ENCODE measurements at regions not wholly inside any gene's neighbourhood (a gene's known extent, or its start where the extent isn't known, plus 50 kb on each side); places are given as distances from the start of the nearest gene placed in this dataset.

- Histone ChIP-seq H3K27ac (ENCODE audit: low read depth, low read length) (no peak overlapping the region), H3K9ac (ENCODE audit: extremely low read depth, low read length, poor library complexity, severe bottlenecking) (no peak overlapping the region), H3K9me3 (ENCODE audit: control insufficient read depth, low read length) (no peaks in the 10 kb centered on the region), H3K27me3 (ENCODE audit: control insufficient read depth, insufficient read depth, low read length, poor library complexity, severe bottlenecking) (no peaks in the 10 kb centered on the region), H3K36me3 (ENCODE audit: control insufficient read depth, insufficient read depth, low read length) (no peaks in the 10 kb centered on the region), H3K4me1 (ENCODE audit: control insufficient read depth, insufficient read depth, low read length) (peaks cover 1% of the 10 kb centered on the region), H3K4me3 (ENCODE audit: low read length) (no peak overlapping the region)
- Mint-ChIP-seq H3K9me3 (no peaks in the 10 kb centered on the region), H3K27me3 (ENCODE audit: insufficient read depth) (peaks cover 1% of the 10 kb centered on the region), H3K4me3 (no peak overlapping the region), H3K27ac (no peak overlapping the region), H3K4me1 (peaks cover 20% of the 10 kb centered on the region), H3K36me3 (ENCODE audit: low read depth) (no peaks in the 10 kb centered on the region)
- DNase-seq = peak; percentile 45
- no peak for TF ChIP-seq CTCF (conservative IDR thresholded peaks at IDR 0.05)
- WGBS, 2 experiments (ENCODE audit: insufficient coverage in 1 of 2, insufficient read length in 1 of 2) = 82% methylated on average over 11 to 13 of the region's 13 CpGs
Observed at GRCh38 chr1:94707321-94708298, 112.5 kb upstream of the SLC44A3 start.

- H3K4me3 Mint-ChIP-seq = no peak overlapping the region
- Histone ChIP-seq H3K9ac (ENCODE audit: extremely low read depth, low read length, poor library complexity, severe bottlenecking) (no peak overlapping the region), H3K27me3 (ENCODE audit: control insufficient read depth, insufficient read depth, low read length, poor library complexity, severe bottlenecking) (no peaks in the 10 kb centered on the region), H3K4me3 (ENCODE audit: low read length) (no peak overlapping the region), H3K36me3 (ENCODE audit: control insufficient read depth, insufficient read depth, low read length) (no peaks in the 10 kb centered on the region), H3K4me1 (ENCODE audit: control insufficient read depth, insufficient read depth, low read length) (peaks cover 14% of the 10 kb centered on the region), H3K27ac (ENCODE audit: low read depth, low read length) (no peak overlapping the region), H3K9me3 (ENCODE audit: control insufficient read depth, low read length) (peaks cover 9% of the 10 kb centered on the region)
- no peak for TF ChIP-seq CTCF (conservative IDR thresholded peaks at IDR 0.05)
- 65 to 70% methylated on average over 1 of the region's 1 CpG for WGBS, 2 experiments (ENCODE audit: insufficient coverage in 1 of 2, insufficient read length in 1 of 2)
- DNase-seq = peak; percentile 56
- peaks cover 5% of the 10 kb centered on the region for H3K9me3 Mint-ChIP-seq
- H3K4me1 Mint-ChIP-seq = peaks cover 56% of the 10 kb centered on the region
- no peaks in the 10 kb centered on the region for H3K36me3 Mint-ChIP-seq (ENCODE audit: low read depth)
- H3K27ac Mint-ChIP-seq = peak overlapping the region; percentile 71
- no peaks in the 10 kb centered on the region for H3K27me3 Mint-ChIP-seq (ENCODE audit: insufficient read depth)
Observed at GRCh38 chr1:94702442-94702815, 117.7 kb upstream of the SLC44A3 start.

DNA sequence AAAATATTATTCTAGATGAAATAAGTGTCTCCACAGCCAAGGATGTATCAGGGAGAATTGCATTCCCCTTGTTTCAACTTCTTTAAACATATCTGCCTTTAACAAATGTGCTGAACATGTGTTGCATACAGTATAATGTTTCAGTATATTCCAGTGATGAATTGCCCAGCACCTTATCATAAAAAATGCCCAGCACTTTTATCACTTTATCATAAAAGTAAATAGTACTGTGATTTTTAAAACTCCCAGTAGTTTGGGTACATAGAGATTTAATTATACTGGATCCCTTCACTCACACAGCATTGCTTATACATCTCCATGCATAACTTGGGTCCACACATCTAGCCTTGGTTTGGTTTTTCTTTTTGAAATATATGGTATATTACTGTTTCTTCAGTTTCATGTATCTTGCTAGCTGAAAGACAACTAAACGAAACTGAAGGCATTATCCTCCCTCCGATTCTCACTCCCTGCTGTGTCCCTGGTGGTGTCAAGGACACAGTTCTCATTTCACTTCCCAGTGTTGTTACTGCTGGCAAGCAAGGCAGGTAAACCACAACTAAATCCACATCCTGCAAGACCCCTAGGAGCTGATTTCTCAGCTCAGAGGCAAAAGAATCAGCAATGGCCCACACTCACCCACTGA lies 118.2 kb upstream of the SLC44A3 start:
- peak overlapping the region; percentile 71 for H3K27ac Mint-ChIP-seq
- Histone ChIP-seq H3K27ac (ENCODE audit: low read depth, low read length) (no peak overlapping the region), H3K4me3 (ENCODE audit: low read length) (no peak overlapping the region), H3K9ac (ENCODE audit: extremely low read depth, low read length, poor library complexity, severe bottlenecking) (no peak overlapping the region), H3K9me3 (ENCODE audit: control insufficient read depth, low read length) (peaks cover 9% of the 10 kb centered on the region), H3K27me3 (ENCODE audit: control insufficient read depth, insufficient read depth, low read length, poor library complexity, severe bottlenecking) (no peaks in the 10 kb centered on the region), H3K36me3 (ENCODE audit: control insufficient read depth, insufficient read depth, low read length) (no peaks in the 10 kb centered on the region), H3K4me1 (ENCODE audit: control insufficient read depth, insufficient read depth, low read length) (peaks cover 14% of the 10 kb centered on the region)
- H3K9me3 Mint-ChIP-seq = peaks cover 5% of the 10 kb centered on the region
- no peaks in the 10 kb centered on the region for H3K36me3 Mint-ChIP-seq (ENCODE audit: low read depth)
- DNase-seq = peak; percentile 55
- 42 to 53% methylated on average over 2 of the region's 2 CpGs for WGBS, 2 experiments (ENCODE audit: insufficient coverage in 1 of 2, insufficient read length in 1 of 2)
- no peaks in the 10 kb centered on the region for H3K27me3 Mint-ChIP-seq (ENCODE audit: insufficient read depth)
- H3K4me1 Mint-ChIP-seq = peaks cover 55% of the 10 kb centered on the region
- no peak overlapping the region for H3K4me3 Mint-ChIP-seq
- TF ChIP-seq CTCF (conservative IDR thresholded peaks at IDR 0.05) = peak; percentile 31

All from endodermal cell (in vitro differentiated cells).